Large intestine (tissue), 3 donors: ENCODE measurements at regions not wholly inside any gene's neighbourhood (a gene's known extent, or its start where the extent isn't known, plus 50 kb on each side); places are given as distances from the start of the nearest gene placed in this dataset.
"Not testable (repeated sequence)": the region's sequence is repeated elsewhere in the genome, so short reads cannot be mapped to it uniquely, and the experiment has no call there.

Experiments
- DNase-seq, 2 donors: peaks; one replicate each; pipeline versions ENCODE4 v3.0.0 to v3.0.0-alpha.2; 2013
- H3K27ac ChIP-seq: one replicate; pipeline ENCODE4 v1.5.1; 2013; ENCODE audit warnings: low read length
- H3K27me3 ChIP-seq: 2 replicates; pipeline ENCODE4 v1.6.1; 2013; ENCODE audit warnings: low read length; ENCODE audit not compliant: control insufficient read depth, insufficient read depth
- H3K36me3 ChIP-seq: 2 replicates; pipeline ENCODE4 v1.6.1; 2013; ENCODE audit warnings: low read length; ENCODE audit not compliant: control insufficient read depth, insufficient read depth
- H3K4me1 ChIP-seq: one replicate; pipeline ENCODE4 v1.6.1; 2013; ENCODE audit warnings: low read length; ENCODE audit not compliant: control insufficient read depth, insufficient read depth
- H3K4me3 ChIP-seq: one replicate; pipeline ENCODE4 v1.5.1; 2013; ENCODE audit warnings: low read length
- H3K9me3 ChIP-seq: one replicate; pipeline ENCODE4 v1.6.1; 2013; ENCODE audit warnings: mild to moderate bottlenecking, low read depth, low read length, moderate library complexity; ENCODE audit not compliant: control insufficient read depth
- WGBS: methylation state at CpG from one replicate; pipeline ENCODE4 v1.1.5; 2013; ENCODE audit warnings: low lambda C conversion rate; ENCODE audit not compliant: insufficient coverage; 5-methylcytosine and 5-hydroxymethylcytosine counted together

GRCh38 chrX:15056044-15056443 lies 182.8 kb downstream of the MOSPD2 start:
- no peak for DNase-seq
- H3K27me3 ChIP-seq, result no peaks in the 10 kb centered on the region
- no peaks in the 10 kb centered on the region for H3K9me3 ChIP-seq
- H3K27ac ChIP-seq, result no peak overlapping the region
- H3K4me1 ChIP-seq, result no peaks in the 10 kb centered on the region
- no peak overlapping the region for H3K4me3 ChIP-seq
- H3K36me3 ChIP-seq, result no peaks in the 10 kb centered on the region
- no CpG with 5 or more reads among the region's 2 CpGs for WGBS

- DNase-seq, result no peak
- no peaks in the 10 kb centered on the region for H3K36me3 ChIP-seq
- no peaks in the 10 kb centered on the region for H3K4me1 ChIP-seq
- H3K27me3 ChIP-seq, result no peaks in the 10 kb centered on the region
- H3K4me3 ChIP-seq, result no peak overlapping the region
- no peak overlapping the region for H3K27ac ChIP-seq
- no CpG with 5 or more reads among the region's 3 CpGs for WGBS
- peaks cover 2% of the 10 kb centered on the region for H3K9me3 ChIP-seq
Observed at GRCh38 chrX:15055146-15055930, 182.1 kb downstream of the MOSPD2 start.

GRCh38 chrX:15050395-15050794 lies 177.2 kb downstream of the MOSPD2 start:
- DNase-seq, result no peak
- no peak overlapping the region for H3K4me3 ChIP-seq
- no CpG with 5 or more reads among the region's 5 CpGs for WGBS
- no peak overlapping the region for H3K27ac ChIP-seq
- no peaks in the 10 kb centered on the region for H3K4me1 ChIP-seq
- H3K9me3 ChIP-seq, result peaks cover 3% of the 10 kb centered on the region
- no peaks in the 10 kb centered on the region for H3K27me3 ChIP-seq
- no peaks in the 10 kb centered on the region for H3K36me3 ChIP-seq

- no peaks in the 10 kb centered on the region for H3K36me3 ChIP-seq
- no peak overlapping the region for H3K4me3 ChIP-seq
- no peaks in the 10 kb centered on the region for H3K4me1 ChIP-seq
- DNase-seq, result peak in 1 of 2 donors; percentile 7
- WGBS, result no CpG with 5 or more reads among the region's 2 CpGs
- H3K9me3 ChIP-seq, result no peaks in the 10 kb centered on the region
- H3K27ac ChIP-seq, result no peak overlapping the region
- H3K27me3 ChIP-seq, result no peaks in the 10 kb centered on the region
Observed at GRCh38 chrX:15043538-15043937, 170.3 kb downstream of the MOSPD2 start.

- no peaks in the 10 kb centered on the region for H3K36me3 ChIP-seq
- no peak overlapping the region for H3K27ac ChIP-seq
- H3K9me3 ChIP-seq, result no peaks in the 10 kb centered on the region
- DNase-seq, result no peak
- H3K4me3 ChIP-seq, result no peak overlapping the region
- H3K4me1 ChIP-seq, result no peaks in the 10 kb centered on the region
- H3K27me3 ChIP-seq, result no peaks in the 10 kb centered on the region
Observed at GRCh38 chrX:15033917-15034316, 160.7 kb downstream of the MOSPD2 start.

- 74% methylated on average over 3 of the region's 3 CpGs for WGBS
- no peak overlapping the region for H3K27ac ChIP-seq
- no peaks in the 10 kb centered on the region for H3K27me3 ChIP-seq
- no peaks in the 10 kb centered on the region for H3K4me1 ChIP-seq
- no peaks in the 10 kb centered on the region for H3K9me3 ChIP-seq
- no peaks in the 10 kb centered on the region for H3K36me3 ChIP-seq
- DNase-seq, result no peak
- no peak overlapping the region for H3K4me3 ChIP-seq
Observed at GRCh38 chrX:15017491-15017890, 144.3 kb downstream of the MOSPD2 start.

GRCh38 chrX:15016051-15016450 lies 142.8 kb downstream of the MOSPD2 start:
- Histone ChIP-seq H3K9me3 (no peaks in the 10 kb centered on the region), H3K27me3 (no peaks in the 10 kb centered on the region), H3K4me1 (no peaks in the 10 kb centered on the region), H3K27ac (no peak overlapping the region), H3K4me3 (no peak overlapping the region), H3K36me3 (no peaks in the 10 kb centered on the region)
- DNase-seq, result no peak
- WGBS, result no CpG with 5 or more reads among the region's 1 CpG

- H3K36me3 ChIP-seq, result no peaks in the 10 kb centered on the region
- no peak overlapping the region for H3K4me3 ChIP-seq
- H3K27ac ChIP-seq, result no peak overlapping the region
- H3K27me3 ChIP-seq, result no peaks in the 10 kb centered on the region
- no CpG with 5 or more reads among the region's 2 CpGs for WGBS
- H3K4me1 ChIP-seq, result no peaks in the 10 kb centered on the region
- DNase-seq, result no peak
- H3K9me3 ChIP-seq, result no peaks in the 10 kb centered on the region
Observed at GRCh38 chrX:15014281-15014680, 141.1 kb downstream of the MOSPD2 start.

GRCh38 chrX:15013461-15013860 lies 140.2 kb downstream of the MOSPD2 start:
- Histone ChIP-seq H3K36me3 (no peaks in the 10 kb centered on the region), H3K27me3 (no peaks in the 10 kb centered on the region), H3K27ac (no peak overlapping the region), H3K4me1 (no peaks in the 10 kb centered on the region), H3K4me3 (no peak overlapping the region), H3K9me3 (no peaks in the 10 kb centered on the region)
- no peak for DNase-seq
- WGBS, result no CpG with 5 or more reads among the region's 1 CpG

GRCh38 chrX:14997271-14997670 lies 124.0 kb downstream of the MOSPD2 start:
- Histone ChIP-seq H3K4me1 (no peaks in the 10 kb centered on the region), H3K4me3 (no peak overlapping the region), H3K27ac (no peak overlapping the region), H3K9me3 (no peaks in the 10 kb centered on the region), H3K36me3 (no peaks in the 10 kb centered on the region), H3K27me3 (no peaks in the 10 kb centered on the region)
- DNase-seq, result no peak
- WGBS, result no CpG with 5 or more reads among the region's 2 CpGs

- not testable (repeated sequence) for H3K36me3 ChIP-seq, H3K4me1 ChIP-seq, H3K27ac ChIP-seq, H3K27me3 ChIP-seq, H3K4me3 ChIP-seq, DNase-seq, H3K9me3 ChIP-seq
- WGBS, result no CpG with 5 or more reads among the region's 5 CpGs
Observed at GRCh38 chrX:14984425-14984824, 111.2 kb downstream of the MOSPD2 start.
